GM12872 (cell line): ENCODE measurements at regions not wholly inside any gene's neighbourhood (a gene's known extent, or its start where the extent isn't known, plus 50 kb on each side); places are given as distances from the start of the nearest gene placed in this dataset.

ENCODE experiments used
- CTCF ChIP-seq: IDR thresholded peaks from 3 replicates; pipeline ENCODE4 v1.5.1; 2011; ENCODE audit warnings: low read depth, mild to moderate bottlenecking, low read length, moderate library complexity; ENCODE audit not compliant: insufficient read depth

GRCh38 chr12:67370979-67371378, 101.8 kb downstream of the CAND1 start:
- no peak for TF ChIP-seq CTCF

GRCh38 chr12:67377021-67377420, 107.9 kb downstream of the CAND1 start:
- no peak for TF ChIP-seq CTCF

GRCh38 chr12:67377541-67377940, 108.4 kb downstream of the CAND1 start:
- no peak for TF ChIP-seq CTCF

- no peak for TF ChIP-seq CTCF
Measured at GRCh38 chr12:67382241-67382871, 113.2 kb downstream of the CAND1 start.

DNA sequence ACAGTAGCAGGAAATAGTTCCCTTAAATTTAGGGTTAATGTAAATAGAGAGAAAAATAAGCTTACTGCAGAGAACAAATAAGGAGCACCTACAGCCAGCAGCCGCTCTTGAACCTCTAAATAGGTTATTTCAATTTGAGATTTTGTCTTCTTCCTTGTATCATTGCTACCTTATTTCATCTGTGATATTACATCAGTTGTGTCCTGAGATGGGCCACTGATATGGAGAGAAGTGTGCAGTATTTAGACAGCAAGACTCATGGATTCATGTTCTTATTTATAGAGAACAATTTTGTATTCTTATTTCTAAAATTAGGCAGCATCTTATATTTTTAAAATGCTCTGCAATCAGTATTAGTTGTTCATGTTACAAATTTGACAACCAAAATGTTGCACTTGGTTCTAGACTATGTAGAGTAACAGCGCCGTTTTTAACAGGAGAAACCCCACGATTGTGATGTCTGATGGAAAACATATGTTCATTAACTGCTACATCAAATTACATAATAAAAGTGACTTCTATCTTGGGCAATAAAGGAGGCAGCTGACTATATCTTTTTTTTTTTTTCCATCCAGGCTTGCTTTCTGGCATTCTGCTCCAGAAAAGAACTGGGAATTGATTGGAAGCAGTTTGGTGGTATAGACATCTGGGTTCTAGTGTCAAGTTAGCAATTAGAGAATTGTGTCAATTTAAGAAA, 117.9 kb downstream of the CAND1 start:
- no peak for TF ChIP-seq CTCF

DNA sequence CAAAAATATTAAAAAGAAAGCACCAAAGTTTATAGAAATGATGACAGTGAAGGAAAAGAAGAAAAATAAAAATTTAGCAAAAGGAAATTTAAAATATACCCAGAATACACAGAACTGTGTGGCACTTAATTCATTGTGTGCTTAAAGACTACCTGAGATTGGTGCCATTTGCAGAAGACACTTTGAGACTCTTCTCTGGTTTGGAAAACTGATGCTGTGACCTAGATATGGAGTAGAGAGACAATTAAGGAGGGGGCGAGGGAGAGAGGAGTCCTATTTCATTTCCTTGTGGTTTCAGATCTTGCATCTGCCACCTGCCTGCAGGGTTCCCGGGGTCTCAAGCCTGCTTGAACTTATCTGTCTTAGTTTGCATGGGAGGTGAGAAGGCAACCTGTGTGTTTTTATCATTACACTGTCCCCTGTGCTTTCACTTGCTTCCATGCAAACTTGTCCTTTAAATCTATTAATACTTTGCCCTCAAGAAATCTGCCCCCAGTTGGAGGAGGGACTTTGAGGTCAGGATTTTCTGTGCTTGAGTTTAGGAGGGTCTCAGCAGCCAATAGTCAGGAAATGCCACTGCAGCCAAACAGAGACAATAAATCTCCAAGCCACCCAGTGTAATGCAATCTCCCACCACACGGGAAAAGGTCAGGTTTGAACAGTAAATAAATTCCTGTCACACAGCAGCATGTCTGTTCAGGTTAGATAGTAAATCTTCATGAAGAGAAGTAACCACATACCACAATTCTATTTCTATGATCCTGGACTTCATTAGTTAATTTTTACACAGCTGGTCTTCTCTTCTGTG, 119.4 kb downstream of the CAND1 start:
- TF ChIP-seq CTCF: 0 out of 3 replicates have a peak, but pooled peaks have one; percentile 27

GRCh38 chr12:67390273-67390672, 121.1 kb downstream of the CAND1 start:
- TF ChIP-seq CTCF: no peak
